ENCODE measurements at regions not wholly inside any gene's neighbourhood (a gene's known extent, or its start where the extent isn't known, plus 50 kb on each side); places are given as distances from the start of the nearest gene placed in this dataset.
"Not testable (repeated sequence)": the region's sequence is repeated elsewhere in the genome, so short reads cannot be mapped to it uniquely, and the experiment has no call there.

GRCh38 chr2:129823044-129823443 lies 156.4 kb upstream of the RAB6C start:
- no peak for DNase-seq (ENCODE audit: low read depth)

- no peak for DNase-seq (ENCODE audit: low read depth)
Measured at GRCh38 chr2:129827311-129828090, 152.0 kb upstream of the RAB6C start.

GRCh38 chr2:129828792-129829191 lies 150.7 kb upstream of the RAB6C start:
- DNase-seq (ENCODE audit: low read depth): no peak

- no peak for DNase-seq (ENCODE audit: low read depth)
Measured at GRCh38 chr2:129829588-129829987, 149.9 kb upstream of the RAB6C start.

DNA sequence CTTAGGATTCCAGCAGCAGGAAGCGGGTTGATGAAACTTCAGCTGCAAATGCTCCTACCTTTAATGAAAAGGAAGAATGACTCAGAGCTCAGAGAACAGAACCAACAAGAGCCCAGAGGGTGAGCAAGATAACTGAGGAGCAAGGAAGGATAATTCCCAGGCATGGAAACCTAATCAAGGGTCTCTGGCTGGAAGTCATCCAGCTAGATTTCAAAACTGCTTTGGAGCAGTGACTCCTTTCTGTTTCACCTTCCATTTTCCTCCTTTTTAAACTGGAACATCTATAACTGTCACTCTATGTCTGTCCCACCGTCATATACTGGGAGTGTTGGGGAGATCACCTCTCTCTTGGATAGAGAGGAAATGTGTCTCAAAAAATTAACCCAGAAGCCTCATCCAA lies 148.4 kb upstream of the RAB6C start:
- no peak for DNase-seq (ENCODE audit: low read depth)

DNA sequence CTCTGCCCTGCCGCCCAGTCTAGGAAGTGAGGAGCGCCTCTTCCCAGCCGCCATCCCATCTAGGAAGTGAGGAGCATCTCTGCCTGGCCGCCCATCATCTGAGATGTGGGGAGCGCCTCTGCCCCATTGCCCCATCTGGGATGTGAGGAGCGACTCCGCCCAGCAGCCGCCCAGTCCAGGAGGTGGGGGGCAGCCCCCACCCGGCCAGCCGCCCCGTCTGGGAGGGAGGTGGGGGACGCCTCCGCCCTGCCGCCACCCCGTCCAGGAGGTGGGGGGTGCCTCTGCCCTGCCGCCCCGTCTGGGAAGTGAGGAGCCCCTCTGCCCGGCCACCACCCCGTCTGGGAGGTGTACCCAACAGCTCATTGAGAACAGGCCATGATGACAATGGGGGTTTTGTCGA lies 146.0 kb upstream of the RAB6C start:
- DNase-seq (ENCODE audit: low read depth): not testable (repeated sequence)

DNA sequence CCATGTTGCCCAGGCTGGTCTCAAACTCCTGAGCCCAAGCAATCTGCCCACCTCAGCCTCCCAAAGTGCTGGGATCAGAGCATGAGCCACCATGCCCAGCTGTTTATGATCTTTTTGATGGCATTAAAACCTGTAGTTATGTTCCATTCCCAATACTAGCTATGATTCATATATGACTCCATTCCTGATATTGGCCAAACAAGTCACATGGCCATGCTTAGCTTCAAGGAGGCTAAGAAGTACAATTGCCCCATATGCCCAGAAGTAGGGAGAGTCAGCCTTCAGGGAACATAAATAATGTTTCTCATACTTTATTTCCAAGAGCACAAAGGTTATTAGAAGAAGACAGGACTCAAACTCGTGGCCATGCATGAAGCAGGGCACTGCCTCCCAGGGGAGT lies 132.4 kb upstream of the RAB6C start:
- peak; percentile 1 for DNase-seq (ENCODE audit: low read depth)

GRCh38 chr2:129849559-129850160 lies 129.8 kb upstream of the RAB6C start:
- peak; percentile 73 for DNase-seq (ENCODE audit: low read depth)

DNA sequence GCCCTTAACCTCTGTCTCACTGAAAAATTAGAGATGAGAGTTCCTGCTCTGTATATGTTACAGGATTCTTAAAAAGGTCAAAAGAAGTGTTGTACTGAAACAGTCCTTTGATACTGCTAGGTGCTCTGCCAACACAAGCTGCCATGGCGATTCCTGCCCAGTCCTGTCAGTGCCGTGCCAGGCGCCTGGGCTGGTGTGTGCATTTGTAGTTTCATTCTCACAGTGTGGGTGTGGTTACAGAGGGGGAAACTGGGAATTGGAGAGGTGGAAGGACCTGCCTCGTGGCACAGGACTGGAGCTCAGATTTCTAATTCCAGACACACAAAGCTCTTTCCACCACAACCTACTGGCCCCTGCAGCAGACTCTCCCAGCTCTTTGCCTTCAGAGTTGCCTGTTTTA lies 122.3 kb upstream of the RAB6C start:
- DNase-seq (ENCODE audit: low read depth): no peak

DNA sequence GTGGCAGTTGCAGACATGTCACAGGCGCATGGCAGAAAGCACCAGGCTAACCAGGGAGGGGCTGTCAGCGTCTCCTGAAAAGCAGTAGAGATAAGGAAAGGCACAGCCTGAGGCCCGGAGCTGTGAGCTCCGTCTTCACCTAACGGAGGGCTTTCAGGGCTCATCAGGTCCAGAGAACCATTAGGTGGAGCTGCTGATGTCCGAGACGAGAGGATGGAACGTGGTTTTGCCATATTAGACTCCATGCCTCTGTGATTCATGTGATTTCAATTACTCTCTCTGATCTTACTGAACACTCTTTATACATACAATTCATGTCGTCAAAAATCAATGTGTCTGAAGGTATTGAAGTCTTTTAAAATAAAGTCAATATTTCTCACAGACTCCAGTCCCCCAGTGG lies 120.3 kb upstream of the RAB6C start:
- DNase-seq (ENCODE audit: low read depth): no peak

DNA sequence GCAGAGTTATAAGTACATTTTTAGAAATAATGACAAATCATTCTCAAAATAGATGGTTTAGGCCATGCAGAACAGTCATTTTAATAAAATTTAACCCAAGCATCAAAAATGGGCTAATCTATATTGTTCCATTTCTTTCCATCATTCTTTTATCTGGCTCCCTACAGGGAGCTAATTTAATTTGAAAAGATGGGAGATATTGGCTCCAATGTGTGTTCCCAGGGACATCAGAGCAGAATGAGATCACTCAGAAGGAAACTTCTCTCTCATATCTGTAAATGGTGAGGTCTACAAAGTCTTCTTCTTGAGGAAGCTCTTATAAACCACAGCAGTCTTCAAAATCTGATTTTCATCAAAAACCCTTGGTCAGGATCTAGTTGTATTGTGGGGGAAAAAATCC lies 119.4 kb upstream of the RAB6C start:
- DNase-seq (ENCODE audit: low read depth): no peak

- DNase-seq (ENCODE audit: low read depth): no peak
Measured at GRCh38 chr2:129861666-129862288, 117.7 kb upstream of the RAB6C start.

DNA sequence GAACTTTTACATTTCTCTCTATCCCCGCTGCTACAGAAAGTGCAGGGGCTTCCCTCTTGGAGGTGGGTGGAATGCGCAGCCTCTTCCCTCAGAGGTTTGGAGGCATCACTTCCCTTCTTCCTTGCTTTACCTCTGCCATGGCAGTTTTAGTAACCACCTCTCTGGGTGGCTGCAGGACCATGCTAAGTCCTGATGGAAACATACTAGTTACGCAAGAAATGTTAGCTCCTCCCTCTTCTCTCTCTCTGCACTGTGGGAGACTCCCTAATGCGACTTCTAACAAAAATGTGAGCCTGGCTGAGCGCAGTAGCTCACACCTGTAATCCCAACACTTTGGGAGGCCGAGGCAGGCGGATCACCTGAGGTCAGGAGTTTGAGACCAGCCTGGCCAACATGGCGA lies 116.8 kb upstream of the RAB6C start:
- DNase-seq (ENCODE audit: low read depth): no peak

- no peak for DNase-seq (ENCODE audit: low read depth)
Measured at GRCh38 chr2:129863350-129863749, 116.1 kb upstream of the RAB6C start.

DNA sequence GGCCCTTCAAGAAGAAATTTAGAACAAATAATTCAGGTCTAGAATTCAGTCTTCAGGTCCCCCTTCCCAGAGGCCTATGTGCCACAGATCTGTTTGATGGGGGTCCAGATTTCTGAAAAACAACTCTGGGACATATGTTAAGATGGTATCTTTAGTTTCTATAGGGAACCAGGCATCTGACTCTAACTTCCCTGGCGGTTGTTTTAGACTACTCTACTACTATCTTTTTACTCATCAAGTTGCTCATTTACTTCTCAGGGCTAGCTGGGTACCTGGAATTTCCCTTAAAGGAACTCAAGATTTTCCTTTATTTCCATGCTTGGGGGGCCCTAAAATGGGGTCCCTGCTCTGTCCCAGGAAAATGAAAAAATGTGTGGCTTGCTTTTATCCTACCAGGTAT lies 114.7 kb upstream of the RAB6C start:
- DNase-seq (ENCODE audit: low read depth): no peak

GRCh38 chr2:129865976-129866375 lies 113.5 kb upstream of the RAB6C start:
- no peak for DNase-seq (ENCODE audit: low read depth)

DNA sequence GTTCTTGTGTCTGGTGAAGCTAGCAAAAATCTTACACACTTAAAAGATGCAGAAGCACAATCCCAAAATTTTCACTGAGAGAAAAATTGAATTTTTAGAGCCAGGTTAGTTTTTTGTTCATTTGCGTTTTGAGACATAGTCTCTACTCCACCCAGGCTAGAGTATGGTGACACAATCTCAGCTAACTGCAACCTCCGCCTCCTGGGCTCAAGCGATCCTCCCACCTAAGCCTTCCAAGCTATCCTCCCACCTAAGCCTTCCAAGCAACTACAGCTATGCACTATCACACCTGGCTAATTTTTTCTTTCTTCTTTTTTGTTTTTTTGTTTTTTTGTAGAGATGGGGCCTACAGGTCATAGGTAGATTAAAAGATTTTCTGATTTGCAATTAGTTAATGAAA lies 113.1 kb upstream of the RAB6C start:
- no peak for DNase-seq (ENCODE audit: low read depth)

DNA sequence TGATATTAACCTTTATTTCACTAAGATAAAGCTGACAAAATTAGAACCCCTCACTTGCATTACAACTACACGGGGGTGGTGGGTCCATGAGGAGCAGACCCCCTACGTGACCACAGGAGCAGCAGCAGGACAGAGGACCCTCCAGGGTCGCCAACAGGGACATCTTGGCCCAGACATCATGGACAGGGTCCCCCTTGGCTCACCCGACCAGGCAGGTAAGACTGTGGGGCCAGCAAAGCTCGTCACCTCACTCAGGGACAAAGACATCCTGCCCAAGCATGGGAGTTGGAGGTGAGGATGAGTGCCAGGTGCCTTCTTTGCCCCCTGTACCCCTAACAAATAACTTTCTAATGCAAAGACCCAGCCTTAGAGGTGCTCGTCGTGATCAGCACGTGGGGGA lies 111.3 kb upstream of the RAB6C start:
- no peak for DNase-seq (ENCODE audit: low read depth)

DNA sequence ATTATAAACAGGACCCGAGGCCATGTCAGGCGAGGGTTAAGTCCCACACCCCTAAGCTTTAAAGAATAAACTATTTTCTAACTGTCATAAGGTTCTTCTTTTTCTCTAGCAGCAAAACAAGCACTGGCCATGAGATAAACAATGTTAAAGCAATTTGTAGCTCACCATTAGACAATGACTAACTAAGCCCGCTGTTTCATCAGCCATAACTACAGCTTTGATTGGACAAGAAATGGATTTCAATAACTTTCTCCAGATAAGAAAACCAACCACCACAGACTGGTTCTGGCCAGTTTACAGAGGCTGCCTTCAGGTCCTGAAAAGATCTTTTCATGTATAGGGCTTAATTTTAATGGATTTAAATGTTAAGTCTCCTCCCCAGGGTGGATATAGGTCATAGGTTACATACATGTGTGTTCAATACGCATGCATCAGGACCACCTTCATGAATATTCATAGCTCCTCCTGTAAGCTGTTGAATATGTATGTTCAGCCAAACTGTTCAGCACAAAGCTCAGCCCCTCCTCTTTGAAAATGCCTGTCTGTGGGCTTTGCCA lies 108.7 kb upstream of the RAB6C start:
- DNase-seq (ENCODE audit: low read depth): no peak

DNA sequence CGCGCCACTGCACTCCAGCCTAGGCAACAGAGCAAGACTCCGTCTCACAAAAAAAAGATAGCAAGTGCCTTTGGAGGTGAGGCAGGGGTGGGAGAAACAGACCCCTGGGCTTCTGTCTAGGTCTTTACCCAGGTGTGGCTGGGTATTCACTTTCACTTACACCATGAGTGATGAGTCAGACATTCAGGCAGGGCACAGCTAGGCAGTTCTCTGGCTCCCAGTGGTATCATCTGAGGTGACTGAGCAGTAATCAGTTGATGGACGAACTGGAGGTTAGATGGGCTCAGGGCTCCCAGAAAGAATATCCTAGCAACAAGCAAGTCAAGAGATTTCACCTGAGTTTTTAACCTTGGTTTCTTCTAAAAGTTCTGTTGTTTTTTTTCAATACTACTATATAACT lies 107.0 kb upstream of the RAB6C start:
- DNase-seq (ENCODE audit: low read depth): no peak

GRCh38 chr2:129876541-129876940 lies 102.9 kb upstream of the RAB6C start:
- no peak for DNase-seq (ENCODE audit: low read depth)

GRCh38 chr2:129877289-129877741 lies 102.2 kb upstream of the RAB6C start:
- peak; percentile 36 for DNase-seq (ENCODE audit: low read depth)

All from amniotic epithelial cell (primary cell).